ENCODE measurements at regions not wholly inside any gene's neighbourhood (a gene's known extent, or its start where the extent isn't known, plus 50 kb on each side); places are given as distances from the start of the nearest gene placed in this dataset.
"Not testable (repeated sequence)": the region's sequence is repeated elsewhere in the genome, so short reads cannot be mapped to it uniquely, and the experiment has no call there.

DNA sequence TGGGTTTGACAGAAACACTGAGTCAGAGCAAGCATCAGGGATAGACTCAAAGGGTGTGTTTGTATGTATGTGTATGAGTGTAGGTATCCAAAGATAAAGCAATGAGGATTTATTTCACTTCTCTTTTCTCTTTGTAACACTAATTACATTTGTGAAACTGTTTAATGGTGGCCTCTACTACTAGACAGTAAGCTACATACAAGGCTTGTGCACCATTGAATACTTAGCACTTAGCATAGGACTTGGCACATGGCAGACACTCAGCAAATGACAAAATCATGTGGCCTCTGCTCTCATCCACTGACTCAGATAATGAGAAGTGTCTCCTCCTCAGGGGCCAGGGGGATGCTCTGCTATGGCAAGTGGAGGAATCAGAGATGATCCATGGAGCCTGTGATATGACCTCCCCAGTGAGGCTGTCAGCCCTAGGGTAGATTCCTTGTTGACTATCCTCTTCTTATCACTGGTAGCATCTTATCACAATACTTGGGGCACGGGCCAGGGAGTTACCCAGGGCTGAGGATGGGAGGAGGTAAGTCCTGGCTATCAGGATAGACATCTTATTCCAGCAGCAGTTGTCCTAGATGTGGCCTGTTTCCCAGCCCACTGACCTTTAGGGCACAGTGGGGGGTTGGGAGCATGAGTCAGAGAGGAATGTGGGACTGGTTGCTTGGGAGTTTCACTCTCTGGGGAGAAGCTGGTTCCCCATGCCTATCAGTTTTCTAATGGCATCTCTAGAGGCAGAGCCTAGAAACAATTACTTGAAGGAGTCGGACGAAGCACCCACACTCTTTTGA, 71.2 kb upstream of the HOXC13 start:
- no peaks in the 10 kb centered on the region for H3K9me3 Mint-ChIP-seq
- DNase-seq (ENCODE audit: low spot score) = no peak
- no peaks in the 10 kb centered on the region for H3K36me3 Mint-ChIP-seq (ENCODE audit: low read depth)
- peaks cover 2% of the 10 kb centered on the region for H3K4me1 Mint-ChIP-seq (ENCODE audit: low read depth)
- intact Hi-C loops (cut with micrococcal nuclease) = no loop called here
- peaks cover 17% of the 10 kb centered on the region for H3K27me3 Mint-ChIP-seq (ENCODE audit: low read depth)
- H3K4me3 Mint-ChIP-seq (ENCODE audit: low read depth) = no peak overlapping the region
- H3K27ac Mint-ChIP-seq = no peak overlapping the region

- Mint-ChIP-seq H3K36me3 (ENCODE audit: low read depth) (no peaks in the 10 kb centered on the region), H3K9me3 (no peaks in the 10 kb centered on the region), H3K4me1 (ENCODE audit: low read depth) (peaks cover 2% of the 10 kb centered on the region), H3K27me3 (ENCODE audit: low read depth) (peaks cover 25% of the 10 kb centered on the region), H3K27ac (no peak overlapping the region), H3K4me3 (ENCODE audit: low read depth) (no peak overlapping the region)
- DNase-seq (ENCODE audit: low spot score) = no peak
- intact Hi-C loops (cut with micrococcal nuclease) = no loop called here
These were observed 70.1 kb upstream of the HOXC13 start for GRCh38 chr12:53868511-53868986.

DNA sequence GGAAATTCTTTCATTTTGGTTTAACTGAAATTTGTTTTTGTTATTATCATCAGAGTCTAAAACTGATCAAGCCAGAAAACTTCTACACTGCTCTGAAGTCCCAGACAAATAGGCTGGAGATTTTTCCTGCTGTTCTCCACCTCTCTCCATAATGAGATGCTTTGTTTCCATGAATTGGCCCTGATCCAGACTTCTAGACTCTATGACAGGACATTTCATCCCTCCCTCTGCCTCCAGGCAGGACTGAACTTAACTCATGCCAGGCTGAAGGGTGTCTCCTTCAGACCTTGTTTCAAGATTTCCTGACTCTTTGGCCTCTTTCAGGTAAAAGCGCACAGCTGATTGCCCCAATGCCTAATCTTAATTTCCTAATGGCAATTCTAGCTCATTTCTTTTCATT, 69.1 kb upstream of the HOXC13 start:
- intact Hi-C loops (cut with micrococcal nuclease) = no loop called here
- H3K36me3 Mint-ChIP-seq (ENCODE audit: low read depth) = no peaks in the 10 kb centered on the region
- no peak for DNase-seq (ENCODE audit: low spot score)
- H3K27ac Mint-ChIP-seq = no peak overlapping the region
- H3K4me1 Mint-ChIP-seq (ENCODE audit: low read depth) = peaks cover 2% of the 10 kb centered on the region
- peaks cover 25% of the 10 kb centered on the region for H3K27me3 Mint-ChIP-seq (ENCODE audit: low read depth)
- H3K4me3 Mint-ChIP-seq (ENCODE audit: low read depth) = no peak overlapping the region
- no peaks in the 10 kb centered on the region for H3K9me3 Mint-ChIP-seq

GRCh38 chr12:53870117-53870516, 68.5 kb upstream of the HOXC13 start:
- H3K4me1 Mint-ChIP-seq (ENCODE audit: low read depth) = peaks cover 2% of the 10 kb centered on the region
- DNase-seq (ENCODE audit: low spot score) = no peak

DNA sequence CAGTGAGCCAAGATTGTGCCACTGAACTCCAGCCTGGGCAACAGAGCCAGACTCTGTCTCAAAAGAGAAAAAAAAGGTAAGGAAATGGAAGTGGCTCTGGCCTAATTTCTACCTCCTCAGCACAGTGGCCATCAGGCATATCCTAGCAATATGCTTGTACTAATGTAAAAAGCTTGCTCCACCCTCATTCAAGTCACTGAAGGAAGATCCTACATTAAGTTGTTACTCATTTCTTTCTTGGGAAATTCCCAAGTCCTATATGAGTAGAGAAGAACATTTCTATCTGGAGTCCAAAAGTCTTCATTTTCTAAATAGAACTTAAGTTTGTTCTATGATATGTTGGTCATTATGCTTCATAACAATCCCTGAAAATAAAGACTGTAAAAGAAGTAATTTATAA, 67.3 kb upstream of the HOXC13 start:
- DNase-seq (ENCODE audit: low spot score) = no peak
- Mint-ChIP-seq H3K9me3 (no peaks in the 10 kb centered on the region), H3K4me3 (ENCODE audit: low read depth) (no peak overlapping the region), H3K4me1 (ENCODE audit: low read depth) (peaks cover 2% of the 10 kb centered on the region), H3K36me3 (ENCODE audit: low read depth) (no peaks in the 10 kb centered on the region), H3K27ac (no peak overlapping the region), H3K27me3 (ENCODE audit: low read depth) (peaks cover 26% of the 10 kb centered on the region)
- intact Hi-C loops (cut with micrococcal nuclease) = no loop called here

More at GRCh38 chr12:53870117-53870516, 68.5 kb upstream of the HOXC13 start:
- Mint-ChIP-seq H3K36me3 (ENCODE audit: low read depth) (no peaks in the 10 kb centered on the region), H3K4me3 (ENCODE audit: low read depth) (no peak overlapping the region), H3K9me3 (no peaks in the 10 kb centered on the region), H3K27ac (no peak overlapping the region), H3K27me3 (ENCODE audit: low read depth) (peaks cover 27% of the 10 kb centered on the region)
- intact Hi-C loops (cut with micrococcal nuclease) = no loop called here

- no peak for DNase-seq (ENCODE audit: low spot score)
- Mint-ChIP-seq H3K4me1 (ENCODE audit: low read depth) (peaks cover 2% of the 10 kb centered on the region), H3K4me3 (ENCODE audit: low read depth) (no peak overlapping the region), H3K27ac (no peak overlapping the region), H3K9me3 (no peaks in the 10 kb centered on the region), H3K36me3 (ENCODE audit: low read depth) (no peaks in the 10 kb centered on the region), H3K27me3 (ENCODE audit: low read depth) (peaks cover 26% of the 10 kb centered on the region)
- intact Hi-C loops (cut with micrococcal nuclease) = no loop called here
These were observed 66.3 kb upstream of the HOXC13 start for GRCh38 chr12:53872367-53872766.

- H3K27ac Mint-ChIP-seq; intact Hi-C loops (cut with micrococcal nuclease); H3K9me3 Mint-ChIP-seq; H3K4me3 Mint-ChIP-seq (ENCODE audit: low read depth); H3K36me3 Mint-ChIP-seq (ENCODE audit: low read depth); DNase-seq (ENCODE audit: low spot score); H3K4me1 Mint-ChIP-seq (ENCODE audit: low read depth): not testable (repeated sequence)
- peaks cover 18% of the 10 kb centered on the region for H3K27me3 Mint-ChIP-seq (ENCODE audit: low read depth)
These were observed 60.7 kb upstream of the HOXC13 start for GRCh38 chr12:53877961-53878360.

GRCh38 chr12:53887006-53887405, 51.6 kb upstream of the HOXC13 start:
- intact Hi-C loops (cut with micrococcal nuclease) = no loop called here
- no peaks in the 10 kb centered on the region for H3K36me3 Mint-ChIP-seq (ENCODE audit: low read depth)
- H3K27me3 Mint-ChIP-seq (ENCODE audit: low read depth) = peaks cover 52% of the 10 kb centered on the region
- no peak overlapping the region for H3K27ac Mint-ChIP-seq
- H3K9me3 Mint-ChIP-seq = no peaks in the 10 kb centered on the region
- H3K4me1 Mint-ChIP-seq (ENCODE audit: low read depth) = no peaks in the 10 kb centered on the region
- no peak overlapping the region for H3K4me3 Mint-ChIP-seq (ENCODE audit: low read depth)
- DNase-seq (ENCODE audit: low spot score) = no peak

- H3K4me3 Mint-ChIP-seq (ENCODE audit: low read depth) = no peak overlapping the region
- H3K9me3 Mint-ChIP-seq = no peaks in the 10 kb centered on the region
- peaks cover 50% of the 10 kb centered on the region for H3K27me3 Mint-ChIP-seq (ENCODE audit: low read depth)
- DNase-seq (ENCODE audit: low spot score) = no peak
- no peaks in the 10 kb centered on the region for H3K4me1 Mint-ChIP-seq (ENCODE audit: low read depth)
- intact Hi-C loops (cut with micrococcal nuclease) = no loop called here
- no peaks in the 10 kb centered on the region for H3K36me3 Mint-ChIP-seq (ENCODE audit: low read depth)
- H3K27ac Mint-ChIP-seq = no peak overlapping the region
These were observed 50.8 kb upstream of the HOXC13 start for GRCh38 chr12:53887881-53888280.

All from activated T-helper 2 cell treated with anti-CD3 and anti-CD28 coated beads, Interferon-gamma antibody, Interleukin-2, Interleukin-4, amounts not matched to agents 10 μg/mL and 5 μg/mL and 100 μg/mL, durations not matched to agents 14 hours and 24 hours and 36 hours (primary cell).